ENCODE measurements at regions not wholly inside any gene's neighbourhood (a gene's known extent, or its start where the extent isn't known, plus 50 kb on each side); places are given as distances from the start of the nearest gene placed in this dataset.

DNA sequence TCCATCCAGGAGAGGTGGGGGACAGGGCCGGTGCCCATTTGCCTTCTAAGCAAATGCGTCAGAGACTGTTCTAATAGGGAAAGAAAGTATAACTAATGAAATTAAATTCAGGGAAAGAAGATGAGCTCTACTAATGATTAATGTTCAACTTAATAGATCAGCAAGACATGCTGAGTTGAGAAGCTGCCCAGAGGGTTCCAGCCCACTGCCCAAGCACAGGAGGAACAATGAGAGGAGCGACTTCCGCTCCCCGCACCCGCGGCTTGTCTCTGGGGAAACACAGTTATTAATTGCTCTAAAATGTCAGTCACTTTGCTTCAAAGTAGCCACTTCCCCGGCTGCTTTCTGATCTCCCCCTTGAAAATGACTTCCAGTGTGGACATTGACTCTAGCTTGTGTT, 331.3 kb downstream of the UQCRFS1 start:
- Mint-ChIP-seq H3K4me3 (no peak overlapping the region), H3K4me1 (no peaks in the 10 kb centered on the region), H3K27me3 (peaks cover 8 to 9% of the 10 kb centered on the region in 2 donors), H3K27ac (no peak overlapping the region), H3K36me3 (no peaks in the 10 kb centered on the region), H3K9me3 (no peaks in the 10 kb centered on the region)
- no peaks in the 10 kb centered on the region for H3K4me1 ChIP-seq (ENCODE audit: control insufficient read depth in 1 of 2, extremely low read depth in 1 of 2, insufficient read depth in 2 of 2, low read length in 2 of 2)
- no peaks in the 10 kb centered on the region for H3K9me3 ChIP-seq
- DNase-seq: no peak
- H3K27me3 ChIP-seq (replicated peaks in 1 of 2; ENCODE audit: control insufficient read depth in 2 of 2, extremely low read depth in 1 of 2, insufficient read depth in 2 of 2, low read length in 1 of 2): peaks cover 0 to 26% of the 10 kb centered on the region in 2 experiments
- H3K36me3 ChIP-seq (ENCODE audit: control insufficient read depth in 2 of 2, extremely low read depth in 1 of 2, insufficient read depth in 1 of 2, low read length in 1 of 2): no peaks in the 10 kb centered on the region
- CTCF ChIA-PET: no interaction called here
- no peak for ATAC-seq (replicated peaks in 1 of 4)
- no peak overlapping the region for H3K27ac ChIP-seq (ENCODE audit: low read length)
- WGBS (ENCODE audit: insufficient coverage): 23% methylated on average over 5 of the region's 8 CpGs
- H3K4me3 ChIP-seq (ENCODE audit: control insufficient read depth in 1 of 2, extremely low read depth in 1 of 2, low read length in 1 of 2): no peak overlapping the region
- POLR2A ChIA-PET: no interaction called here

DNA sequence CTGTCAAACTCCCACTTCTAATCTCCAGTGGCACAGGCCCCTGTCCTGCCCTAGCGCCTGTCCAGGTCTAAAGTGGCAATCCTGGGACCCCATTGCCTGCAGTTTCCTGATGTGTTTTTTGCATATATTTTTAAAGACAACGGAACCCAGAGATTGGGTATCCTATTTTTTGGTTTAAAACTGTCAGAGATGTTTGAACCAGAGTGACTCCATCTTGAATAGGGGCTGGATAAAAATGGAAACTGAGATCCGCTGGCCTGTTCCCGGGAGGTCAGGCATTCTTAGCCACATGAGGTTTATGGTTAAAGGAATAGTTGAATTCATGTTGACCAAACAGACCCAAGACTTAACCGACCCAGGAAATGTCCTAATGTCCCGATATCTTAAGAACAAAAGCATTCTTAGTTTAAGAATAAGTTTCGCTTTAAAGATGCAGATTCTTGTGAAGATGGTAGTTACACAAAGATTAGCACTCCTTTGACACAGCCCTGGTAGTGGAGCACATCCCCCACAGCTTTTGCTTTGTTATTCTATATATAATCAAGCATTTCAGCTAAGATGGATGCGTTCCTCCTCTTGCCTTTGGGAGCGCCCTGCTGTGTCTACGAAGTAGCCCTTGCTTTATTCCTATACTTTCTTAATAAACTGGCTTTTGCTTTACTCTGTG, 332.1 kb downstream of the UQCRFS1 start:
- 58% methylated on average over 2 of the region's 10 CpGs for WGBS (ENCODE audit: insufficient coverage)
- no peaks in the 10 kb centered on the region for H3K9me3 ChIP-seq
- no peak overlapping the region for H3K27ac Mint-ChIP-seq
- ATAC-seq (replicated peaks in 1 of 4) (no peak), DNase-seq (no peak)
- no peak overlapping the region for H3K27ac ChIP-seq (ENCODE audit: low read length)
- ChIA-PET CTCF (no interaction called here), POLR2A (no interaction called here)
- peaks cover 0 to 26% of the 10 kb centered on the region in 2 experiments for H3K27me3 ChIP-seq (replicated peaks in 1 of 2; ENCODE audit: control insufficient read depth in 2 of 2, extremely low read depth in 1 of 2, insufficient read depth in 2 of 2, low read length in 1 of 2)
- no peaks in the 10 kb centered on the region for H3K36me3 Mint-ChIP-seq
- H3K36me3 ChIP-seq (ENCODE audit: control insufficient read depth in 2 of 2, extremely low read depth in 1 of 2, insufficient read depth in 1 of 2, low read length in 1 of 2): no peaks in the 10 kb centered on the region
- no peak overlapping the region for H3K4me3 ChIP-seq (ENCODE audit: control insufficient read depth in 1 of 2, extremely low read depth in 1 of 2, low read length in 1 of 2)
- no peaks in the 10 kb centered on the region for H3K4me1 ChIP-seq (ENCODE audit: control insufficient read depth in 1 of 2, extremely low read depth in 1 of 2, insufficient read depth in 2 of 2, low read length in 2 of 2)
- peaks cover 8 to 9% of the 10 kb centered on the region in 2 donors for H3K27me3 Mint-ChIP-seq
- no peak overlapping the region for H3K4me3 Mint-ChIP-seq
- no peaks in the 10 kb centered on the region for H3K4me1 Mint-ChIP-seq
- H3K9me3 Mint-ChIP-seq: no peaks in the 10 kb centered on the region

DNA sequence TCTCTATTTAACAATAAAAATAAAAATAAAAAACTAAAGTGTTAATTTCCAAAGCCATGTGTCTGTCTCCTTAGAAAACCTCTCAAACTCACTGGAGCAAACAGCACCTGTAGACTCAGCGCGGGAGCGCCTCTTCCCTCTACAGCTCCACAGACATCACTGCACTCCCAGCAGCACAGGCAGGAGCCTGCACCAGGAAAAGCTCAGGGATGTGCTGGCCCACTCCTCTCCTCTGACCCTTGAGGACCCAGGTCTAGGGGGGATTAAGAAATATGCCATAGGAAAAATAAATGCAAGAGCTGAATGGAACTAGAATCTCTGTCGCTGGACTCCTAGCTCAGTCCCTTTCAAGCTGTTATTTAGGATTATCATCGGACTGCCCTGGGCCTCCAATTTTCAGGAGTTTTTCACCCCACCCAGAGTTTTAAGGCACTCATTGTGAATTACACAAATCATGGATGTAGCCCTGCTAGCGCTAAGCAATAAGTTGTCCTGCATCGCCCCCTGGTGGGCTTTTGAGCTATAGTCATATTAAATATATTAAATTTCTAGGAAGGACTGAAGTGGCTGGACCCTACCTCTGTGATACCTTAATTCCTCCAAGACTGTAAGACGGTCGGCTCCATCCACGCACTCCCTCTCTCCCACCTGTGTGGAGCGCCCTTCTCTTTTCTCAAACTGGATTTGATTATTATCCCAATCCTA, 333.9 kb downstream of the UQCRFS1 start:
- 0% methylated on average over 4 of the region's 11 CpGs for WGBS (ENCODE audit: insufficient coverage)
- POLR2A ChIA-PET: no interaction called here
- H3K4me1 ChIP-seq (ENCODE audit: control insufficient read depth in 1 of 2, extremely low read depth in 1 of 2, insufficient read depth in 2 of 2, low read length in 2 of 2): no peaks in the 10 kb centered on the region
- no peaks in the 10 kb centered on the region for H3K4me1 Mint-ChIP-seq
- CTCF ChIA-PET: interaction anchor here (0.5 to 1.2 kb wide), 3 partner anchors 142 to 1896 kb away, joined by 3 to 4 read pairs (median 3); no protein-coding TSS in a partner anchor
- DNase-seq (peak in 30 of 35 experiments; percentile 5 to 73 (median 32)), ATAC-seq (replicated peaks in 1 of 4) (no peak)
- H3K36me3 Mint-ChIP-seq: no peaks in the 10 kb centered on the region
- no peak overlapping the region for H3K4me3 Mint-ChIP-seq
- H3K27me3 ChIP-seq (replicated peaks in 1 of 2; ENCODE audit: control insufficient read depth in 2 of 2, extremely low read depth in 1 of 2, insufficient read depth in 2 of 2, low read length in 1 of 2): peaks cover 0 to 15% of the 10 kb centered on the region in 2 experiments
- H3K9me3 Mint-ChIP-seq: no peaks in the 10 kb centered on the region
- no peak overlapping the region for H3K27ac Mint-ChIP-seq
- no peaks in the 10 kb centered on the region for H3K36me3 ChIP-seq (ENCODE audit: control insufficient read depth in 2 of 2, extremely low read depth in 1 of 2, insufficient read depth in 1 of 2, low read length in 1 of 2)
- no peak overlapping the region for H3K27ac ChIP-seq (ENCODE audit: low read length)
- no peaks in the 10 kb centered on the region for H3K9me3 ChIP-seq
- no peak overlapping the region for H3K4me3 ChIP-seq (ENCODE audit: control insufficient read depth in 1 of 2, extremely low read depth in 1 of 2, low read length in 1 of 2)
- H3K27me3 Mint-ChIP-seq: peaks cover 5 to 8% of the 10 kb centered on the region in 2 donors

DNA sequence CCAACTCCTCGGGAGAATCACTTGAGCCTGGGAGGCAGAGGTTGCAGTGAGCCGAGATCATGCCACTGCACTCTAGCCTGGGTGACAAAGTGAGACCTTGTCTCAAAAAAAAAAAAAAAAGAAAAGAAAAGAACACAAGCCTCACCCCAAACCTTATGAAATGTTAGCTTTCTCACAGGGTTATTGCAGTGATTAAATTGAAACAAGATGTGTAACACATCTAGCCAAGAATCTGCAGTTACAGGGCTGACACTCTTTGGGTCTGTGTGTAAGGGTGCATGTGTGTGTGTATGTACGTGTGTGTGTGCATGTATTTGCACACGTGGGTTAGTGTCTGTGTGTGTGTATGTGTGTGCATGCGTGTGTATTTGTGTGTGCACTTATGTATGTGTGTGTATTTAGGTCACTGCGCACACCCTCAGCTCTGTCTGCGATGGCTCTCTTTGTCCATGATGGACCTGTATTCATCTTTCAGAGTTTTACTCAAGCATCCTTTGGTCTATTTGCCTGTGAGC, 336.3 kb downstream of the UQCRFS1 start:
- Mint-ChIP-seq H3K4me1 (no peaks in the 10 kb centered on the region), H3K4me3 (no peak overlapping the region), H3K36me3 (no peaks in the 10 kb centered on the region), H3K9me3 (no peaks in the 10 kb centered on the region), H3K27ac (no peak overlapping the region), H3K27me3 (peaks cover 0 to 2% of the 10 kb centered on the region in 2 donors)
- H3K27ac ChIP-seq (ENCODE audit: low read length): no peak overlapping the region
- H3K27me3 ChIP-seq (replicated peaks in 1 of 2; ENCODE audit: control insufficient read depth in 2 of 2, extremely low read depth in 1 of 2, insufficient read depth in 2 of 2, low read length in 1 of 2): no peaks in the 10 kb centered on the region
- H3K36me3 ChIP-seq (ENCODE audit: control insufficient read depth in 2 of 2, extremely low read depth in 1 of 2, insufficient read depth in 1 of 2, low read length in 1 of 2): no peaks in the 10 kb centered on the region
- ATAC-seq (replicated peaks in 1 of 4) (no peak), DNase-seq (no peak)
- H3K4me1 ChIP-seq (ENCODE audit: control insufficient read depth in 1 of 2, extremely low read depth in 1 of 2, insufficient read depth in 2 of 2, low read length in 2 of 2): no peaks in the 10 kb centered on the region
- ChIA-PET CTCF (no interaction called here), POLR2A (no interaction called here)
- WGBS (ENCODE audit: insufficient coverage): 74% methylated on average over 3 of the region's 7 CpGs
- no peaks in the 10 kb centered on the region for H3K9me3 ChIP-seq
- no peak overlapping the region for H3K4me3 ChIP-seq (ENCODE audit: control insufficient read depth in 1 of 2, extremely low read depth in 1 of 2, low read length in 1 of 2)

DNA sequence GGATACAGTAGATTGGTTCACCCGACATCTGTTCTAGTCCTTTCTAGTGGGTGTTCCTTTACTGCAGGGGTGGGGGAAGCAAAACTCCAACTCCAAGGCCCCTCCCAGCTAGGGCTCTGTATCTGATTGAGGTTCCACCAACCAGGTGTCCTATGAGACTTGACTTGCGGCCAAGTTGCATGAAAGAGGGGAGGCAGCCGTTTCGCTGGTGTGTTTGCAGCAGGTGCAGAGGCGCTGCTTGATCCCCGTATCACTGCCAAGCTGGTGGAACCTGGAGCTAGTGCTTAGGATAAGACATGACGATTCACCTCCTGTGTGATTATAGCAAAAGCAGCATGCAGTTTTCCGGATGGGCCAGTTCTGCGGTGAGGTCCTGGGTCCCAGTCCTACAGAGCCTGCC, 338.2 kb downstream of the UQCRFS1 start:
- WGBS (ENCODE audit: insufficient coverage): 86% methylated on average over 8 of the region's 9 CpGs
- Mint-ChIP-seq H3K36me3 (no peaks in the 10 kb centered on the region), H3K4me1 (no peaks in the 10 kb centered on the region), H3K27me3 (no peaks in the 10 kb centered on the region), H3K4me3 (no peak overlapping the region), H3K9me3 (no peaks in the 10 kb centered on the region), H3K27ac (no peak overlapping the region)
- DNase-seq (no peak), ATAC-seq (replicated peaks in 1 of 4) (no peak)
- peaks cover 0 to 5% of the 10 kb centered on the region in 2 experiments for H3K27me3 ChIP-seq (replicated peaks in 1 of 2; ENCODE audit: control insufficient read depth in 2 of 2, extremely low read depth in 1 of 2, insufficient read depth in 2 of 2, low read length in 1 of 2)
- H3K27ac ChIP-seq (ENCODE audit: low read length): no peak overlapping the region
- H3K4me1 ChIP-seq (ENCODE audit: control insufficient read depth in 1 of 2, extremely low read depth in 1 of 2, insufficient read depth in 2 of 2, low read length in 2 of 2): no peaks in the 10 kb centered on the region
- H3K9me3 ChIP-seq: no peaks in the 10 kb centered on the region
- CTCF ChIA-PET: no interaction called here
- H3K36me3 ChIP-seq (ENCODE audit: control insufficient read depth in 2 of 2, extremely low read depth in 1 of 2, insufficient read depth in 1 of 2, low read length in 1 of 2): no peaks in the 10 kb centered on the region
- POLR2A ChIA-PET: no interaction called here
- H3K4me3 ChIP-seq (ENCODE audit: control insufficient read depth in 1 of 2, extremely low read depth in 1 of 2, low read length in 1 of 2): no peak overlapping the region

DNA sequence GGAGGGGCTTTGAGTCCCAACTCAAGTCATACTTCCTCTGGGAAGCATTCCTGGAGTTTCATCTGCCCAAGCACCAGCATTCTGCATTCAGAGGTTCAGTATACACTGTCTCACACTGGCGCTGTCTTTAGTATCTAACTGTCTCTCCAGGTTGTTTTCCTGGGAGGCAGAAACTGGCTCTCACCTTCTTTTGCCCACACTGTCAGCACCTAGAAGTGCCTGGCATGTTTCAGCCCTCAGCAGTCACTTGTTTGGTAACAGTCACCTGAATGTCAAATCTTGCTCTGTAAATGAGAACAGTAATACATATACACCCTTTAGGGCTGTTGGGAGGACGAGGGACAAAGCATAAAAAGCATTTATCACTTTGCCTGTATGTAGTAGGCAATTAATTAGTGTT, 339.6 kb downstream of the UQCRFS1 start:
- Mint-ChIP-seq H3K27ac (no peak overlapping the region), H3K36me3 (no peaks in the 10 kb centered on the region), H3K27me3 (no peaks in the 10 kb centered on the region), H3K4me1 (no peaks in the 10 kb centered on the region), H3K4me3 (no peak overlapping the region), H3K9me3 (no peaks in the 10 kb centered on the region)
- DNase-seq (no peak), ATAC-seq (replicated peaks in 1 of 4) (no peak)
- no peaks in the 10 kb centered on the region for H3K4me1 ChIP-seq (ENCODE audit: control insufficient read depth in 1 of 2, extremely low read depth in 1 of 2, insufficient read depth in 2 of 2, low read length in 2 of 2)
- WGBS (ENCODE audit: insufficient coverage): 100% methylated on average over 1 of the region's 2 CpGs
- no peaks in the 10 kb centered on the region for H3K9me3 ChIP-seq
- no peaks in the 10 kb centered on the region for H3K36me3 ChIP-seq (ENCODE audit: control insufficient read depth in 2 of 2, extremely low read depth in 1 of 2, insufficient read depth in 1 of 2, low read length in 1 of 2)
- POLR2A ChIA-PET: no interaction called here
- no peak overlapping the region for H3K4me3 ChIP-seq (ENCODE audit: control insufficient read depth in 1 of 2, extremely low read depth in 1 of 2, low read length in 1 of 2)
- H3K27me3 ChIP-seq (replicated peaks in 1 of 2; ENCODE audit: control insufficient read depth in 2 of 2, extremely low read depth in 1 of 2, insufficient read depth in 2 of 2, low read length in 1 of 2): peaks cover 0 to 10% of the 10 kb centered on the region in 2 experiments
- CTCF ChIA-PET: no interaction called here
- H3K27ac ChIP-seq (ENCODE audit: low read length): no peak overlapping the region
